ENCODE measurements at regions not wholly inside any gene's neighbourhood (a gene's known extent, or its start where the extent isn't known, plus 50 kb on each side); places are given as distances from the start of the nearest gene placed in this dataset.

DNA sequence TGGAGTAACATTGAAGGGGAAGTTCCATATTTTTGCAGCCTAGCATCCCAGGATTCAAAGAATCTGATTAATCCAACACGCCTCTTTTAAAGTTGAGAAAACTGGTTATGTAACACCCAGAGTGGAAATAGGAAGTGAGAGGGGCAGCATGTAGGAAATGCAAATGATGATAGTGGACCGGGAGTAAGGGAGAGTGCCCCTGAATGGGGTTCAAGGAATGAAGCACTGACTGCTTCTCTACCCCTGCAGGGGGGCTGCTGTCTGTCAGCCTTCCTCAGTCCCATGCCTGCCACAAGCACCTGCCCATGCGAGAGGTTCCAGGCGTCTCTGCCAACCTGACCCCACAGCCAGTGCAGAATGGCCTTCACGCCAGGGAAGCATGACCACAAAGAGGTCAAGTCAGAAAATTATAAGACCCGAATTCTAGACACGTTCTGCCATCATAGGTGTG is 126.5 kb upstream of the CCND2 start:
- TF ChIP-seq POLR2A (IDR thresholded peaks at IDR 0.05; ENCODE audit: low read depth, low read length): no peak
- TF ChIP-seq, protein P1, sequence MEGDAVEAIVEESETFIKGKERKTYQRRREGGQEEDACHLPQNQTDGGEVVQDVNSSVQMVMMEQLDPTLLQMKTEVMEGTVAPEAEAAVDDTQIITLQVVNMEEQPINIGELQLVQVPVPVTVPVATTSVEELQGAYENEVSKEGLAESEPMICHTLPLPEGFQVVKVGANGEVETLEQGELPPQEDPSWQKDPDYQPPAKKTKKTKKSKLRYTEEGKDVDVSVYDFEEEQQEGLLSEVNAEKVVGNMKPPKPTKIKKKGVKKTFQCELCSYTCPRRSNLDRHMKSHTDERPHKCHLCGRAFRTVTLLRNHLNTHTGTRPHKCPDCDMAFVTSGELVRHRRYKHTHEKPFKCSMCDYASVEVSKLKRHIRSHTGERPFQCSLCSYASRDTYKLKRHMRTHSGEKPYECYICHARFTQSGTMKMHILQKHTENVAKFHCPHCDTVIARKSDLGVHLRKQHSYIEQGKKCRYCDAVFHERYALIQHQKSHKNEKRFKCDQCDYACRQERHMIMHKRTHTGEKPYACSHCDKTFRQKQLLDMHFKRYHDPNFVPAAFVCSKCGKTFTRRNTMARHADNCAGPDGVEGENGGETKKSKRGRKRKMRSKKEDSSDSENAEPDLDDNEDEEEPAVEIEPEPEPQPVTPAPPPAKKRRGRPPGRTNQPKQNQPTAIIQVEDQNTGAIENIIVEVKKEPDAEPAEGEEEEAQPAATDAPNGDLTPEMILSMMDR (conservative IDR thresholded peaks at IDR 0.05; ENCODE audit: low read depth, low read length): no peak
- no peak for TF ChIP-seq MAFK (IDR thresholded peaks at IDR 0.05; ENCODE audit: low read depth, low read length)
- no peak for TF ChIP-seq MXI1 (IDR thresholded peaks at IDR 0.05; ENCODE audit: borderline replicate concordance, low read depth, low read length)
- TF ChIP-seq RFX5 (IDR thresholded peaks at IDR 0.05; ENCODE audit: low read depth, low read length): no peak
- TF ChIP-seq SMC3 (IDR thresholded peaks at IDR 0.05; ENCODE audit: low read depth, low read length): no peak
- TF ChIP-seq, protein P2, sequence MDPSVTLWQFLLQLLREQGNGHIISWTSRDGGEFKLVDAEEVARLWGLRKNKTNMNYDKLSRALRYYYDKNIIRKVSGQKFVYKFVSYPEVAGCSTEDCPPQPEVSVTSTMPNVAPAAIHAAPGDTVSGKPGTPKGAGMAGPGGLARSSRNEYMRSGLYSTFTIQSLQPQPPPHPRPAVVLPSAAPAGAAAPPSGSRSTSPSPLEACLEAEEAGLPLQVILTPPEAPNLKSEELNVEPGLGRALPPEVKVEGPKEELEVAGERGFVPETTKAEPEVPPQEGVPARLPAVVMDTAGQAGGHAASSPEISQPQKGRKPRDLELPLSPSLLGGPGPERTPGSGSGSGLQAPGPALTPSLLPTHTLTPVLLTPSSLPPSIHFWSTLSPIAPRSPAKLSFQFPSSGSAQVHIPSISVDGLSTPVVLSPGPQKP (IDR thresholded peaks at IDR 0.05; ENCODE audit: borderline replicate concordance, low read depth, low read length): no peak
- no peak for TF ChIP-seq MAZ (IDR thresholded peaks at IDR 0.05; ENCODE audit: borderline replicate concordance, low read depth, low read length)
- TF ChIP-seq, protein P3, sequence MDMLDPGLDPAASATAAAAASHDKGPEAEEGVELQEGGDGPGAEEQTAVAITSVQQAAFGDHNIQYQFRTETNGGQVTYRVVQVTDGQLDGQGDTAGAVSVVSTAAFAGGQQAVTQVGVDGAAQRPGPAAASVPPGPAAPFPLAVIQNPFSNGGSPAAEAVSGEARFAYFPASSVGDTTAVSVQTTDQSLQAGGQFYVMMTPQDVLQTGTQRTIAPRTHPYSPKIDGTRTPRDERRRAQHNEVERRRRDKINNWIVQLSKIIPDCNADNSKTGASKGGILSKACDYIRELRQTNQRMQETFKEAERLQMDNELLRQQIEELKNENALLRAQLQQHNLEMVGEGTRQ (IDR thresholded peaks at IDR 0.05; ENCODE audit: low read depth, low read length): no peak
- no peak for TF ChIP-seq CEBPB (IDR thresholded peaks at IDR 0.05; ENCODE audit: low read depth, low read length)
- TF ChIP-seq RAD21 (IDR thresholded peaks at IDR 0.05; ENCODE audit: low read length): no peak

Data from IMR-90 (cell line).